ENCODE measurements at regions not wholly inside any gene's neighbourhood (a gene's known extent, or its start where the extent isn't known, plus 50 kb on each side); places are given as distances from the start of the nearest gene placed in this dataset.

GRCh38 chr2:212708355-212708754 lies 169.8 kb upstream of the ERBB4 start:
- TF ChIP-seq CTCF (conservative IDR thresholded peaks at IDR 0.05; ENCODE audit: low read depth, low read length) (no peak), EZH2 (IDR thresholded peaks at IDR 0.05; ENCODE audit: borderline replicate concordance, low read depth, low read length, poor library complexity, severe bottlenecking) (no peak)

Data from A673 (cell line).